Endothelial cell (in vitro differentiated cells): ENCODE measurements at regions not wholly inside any gene's neighbourhood (a gene's known extent, or its start where the extent isn't known, plus 50 kb on each side); places are given as distances from the start of the nearest gene placed in this dataset.
"Not testable (repeated sequence)": the region's sequence is repeated elsewhere in the genome, so short reads cannot be mapped to it uniquely, and the experiment has no call there.

Experiments used
- DNase-seq: peaks from one replicate; pipeline ENCODE4 v3.0.0; 2021; ENCODE audit warnings: low spot score
- H3K27ac Mint-ChIP-seq: one replicate; pipeline ENCODE4 v1.8.0; 2021; ENCODE audit warnings: mixed read lengths, inconsistent platforms; ENCODE audit not compliant: unreplicated experiment
- H3K27me3 Mint-ChIP-seq: one replicate; pipeline ENCODE4 v1.8.0; 2021; ENCODE audit warnings: mild to moderate bottlenecking, moderate library complexity, mixed read lengths, inconsistent platforms; ENCODE audit not compliant: unreplicated experiment
- H3K36me3 Mint-ChIP-seq: one replicate; pipeline ENCODE4 v1.8.0; 2021; ENCODE audit warnings: mild to moderate bottlenecking, low read depth, mixed read lengths, inconsistent platforms; ENCODE audit not compliant: unreplicated experiment
- H3K4me1 Mint-ChIP-seq: one replicate; pipeline ENCODE4 v1.8.0; 2021; ENCODE audit warnings: mild to moderate bottlenecking, mixed read lengths, inconsistent platforms; ENCODE audit not compliant: unreplicated experiment
- H3K4me3 Mint-ChIP-seq: one replicate; pipeline ENCODE4 v1.8.0; 2021; ENCODE audit warnings: mild to moderate bottlenecking, mixed read lengths, inconsistent platforms; ENCODE audit not compliant: unreplicated experiment
- H3K9me3 Mint-ChIP-seq: one replicate; pipeline ENCODE4 v1.8.0; 2021; ENCODE audit warnings: mixed read lengths, inconsistent platforms; ENCODE audit not compliant: unreplicated experiment
- CTCF ChIP-seq: fragments of 200-600 bp; sonication (generic); IDR thresholded peaks from one replicate; pipeline ENCODE4 v1.5.0; 2021; ENCODE audit warnings: antibody characterized with exemption; ENCODE audit not compliant: unreplicated experiment

GRCh38 chr3:145692751-145693150 is 468.2 kb downstream of the PLOD2 start:
- no peaks in the 10 kb centered on the region for H3K27me3 Mint-ChIP-seq
- H3K36me3 Mint-ChIP-seq = no peaks in the 10 kb centered on the region
- H3K9me3 Mint-ChIP-seq = no peaks in the 10 kb centered on the region
- H3K4me3 Mint-ChIP-seq = no peak overlapping the region
- H3K4me1 Mint-ChIP-seq = peaks cover 10% of the 10 kb centered on the region
- no peak for TF ChIP-seq CTCF
- no peak overlapping the region for H3K27ac Mint-ChIP-seq
- DNase-seq = no peak

GRCh38 chr3:145696011-145696410 is 465.0 kb downstream of the PLOD2 start:
- Mint-ChIP-seq H3K9me3 (no peaks in the 10 kb centered on the region), H3K27ac (no peak overlapping the region), H3K4me3 (no peak overlapping the region), H3K27me3 (no peaks in the 10 kb centered on the region), H3K4me1 (peaks cover 10% of the 10 kb centered on the region), H3K36me3 (no peaks in the 10 kb centered on the region)
- no peak for TF ChIP-seq CTCF
- DNase-seq = no peak

GRCh38 chr3:145698250-145698649 is 462.7 kb downstream of the PLOD2 start:
- peaks cover 2% of the 10 kb centered on the region for H3K27me3 Mint-ChIP-seq
- no peak for TF ChIP-seq CTCF
- H3K9me3 Mint-ChIP-seq = no peaks in the 10 kb centered on the region
- no peak for DNase-seq
- no peaks in the 10 kb centered on the region for H3K36me3 Mint-ChIP-seq
- peaks cover 4% of the 10 kb centered on the region for H3K4me1 Mint-ChIP-seq
- no peak overlapping the region for H3K27ac Mint-ChIP-seq
- no peak overlapping the region for H3K4me3 Mint-ChIP-seq

- H3K4me1 Mint-ChIP-seq = peaks cover under 1% of the 10 kb centered on the region
- H3K4me3 Mint-ChIP-seq = no peak overlapping the region
- no peak for DNase-seq
- H3K27me3 Mint-ChIP-seq = peaks cover 2% of the 10 kb centered on the region
- no peaks in the 10 kb centered on the region for H3K36me3 Mint-ChIP-seq
- no peaks in the 10 kb centered on the region for H3K9me3 Mint-ChIP-seq
- no peak overlapping the region for H3K27ac Mint-ChIP-seq
- no peak for TF ChIP-seq CTCF
These were observed 462.2 kb downstream of the PLOD2 start for GRCh38 chr3:145698749-145699148.

- no peak overlapping the region for H3K4me3 Mint-ChIP-seq
- H3K27ac Mint-ChIP-seq = no peak overlapping the region
- DNase-seq = no peak
- H3K36me3 Mint-ChIP-seq = no peaks in the 10 kb centered on the region
- H3K27me3 Mint-ChIP-seq = peaks cover 2% of the 10 kb centered on the region
- no peaks in the 10 kb centered on the region for H3K4me1 Mint-ChIP-seq
- no peak for TF ChIP-seq CTCF
- no peaks in the 10 kb centered on the region for H3K9me3 Mint-ChIP-seq
These were observed 457.0 kb downstream of the PLOD2 start for GRCh38 chr3:145704020-145704419.

GRCh38 chr3:145709779-145710178 is 451.2 kb downstream of the PLOD2 start:
- H3K4me1 Mint-ChIP-seq, DNase-seq, H3K27ac Mint-ChIP-seq, H3K27me3 Mint-ChIP-seq, H3K36me3 Mint-ChIP-seq, H3K4me3 Mint-ChIP-seq, H3K9me3 Mint-ChIP-seq: not testable (repeated sequence)
